Adrenal gland (tissue), 5 donors: ENCODE measurements at regions not wholly inside any gene's neighbourhood (a gene's known extent, or its start where the extent isn't known, plus 50 kb on each side); places are given as distances from the start of the nearest gene placed in this dataset.

Source experiments
- POLR2A ChIP-seq, 2 donors: fragments of 450-650 bp; IDR thresholded peaks; one replicate each; pipeline ENCODE4 v1.6.1; 2017; ENCODE audit warnings: antibody characterized with exemption in 2 of 2, mild to moderate bottlenecking in 2 of 2, moderate library complexity in 1 of 2
- TF ChIP-seq, protein P1 (sequence below), 6 experiments: fragments of 450-650 bp in 4 of 6; fragments of 200-600 bp in 2 of 6; sonication (generic) in 1 of 6; IDR thresholded peaks; 1 replicate in 5 of 6; 2 replicates in 1 of 6; pipeline versions ENCODE4 v1.5.1 to v1.8.0; 2016 to 2021; ENCODE audit warnings: antibody characterized with exemption in 6 of 6, mild to moderate bottlenecking in 2 of 6, moderate library complexity in 1 of 6
- donor health status: DM: no; HTN: no; CAD: no.

DNA sequence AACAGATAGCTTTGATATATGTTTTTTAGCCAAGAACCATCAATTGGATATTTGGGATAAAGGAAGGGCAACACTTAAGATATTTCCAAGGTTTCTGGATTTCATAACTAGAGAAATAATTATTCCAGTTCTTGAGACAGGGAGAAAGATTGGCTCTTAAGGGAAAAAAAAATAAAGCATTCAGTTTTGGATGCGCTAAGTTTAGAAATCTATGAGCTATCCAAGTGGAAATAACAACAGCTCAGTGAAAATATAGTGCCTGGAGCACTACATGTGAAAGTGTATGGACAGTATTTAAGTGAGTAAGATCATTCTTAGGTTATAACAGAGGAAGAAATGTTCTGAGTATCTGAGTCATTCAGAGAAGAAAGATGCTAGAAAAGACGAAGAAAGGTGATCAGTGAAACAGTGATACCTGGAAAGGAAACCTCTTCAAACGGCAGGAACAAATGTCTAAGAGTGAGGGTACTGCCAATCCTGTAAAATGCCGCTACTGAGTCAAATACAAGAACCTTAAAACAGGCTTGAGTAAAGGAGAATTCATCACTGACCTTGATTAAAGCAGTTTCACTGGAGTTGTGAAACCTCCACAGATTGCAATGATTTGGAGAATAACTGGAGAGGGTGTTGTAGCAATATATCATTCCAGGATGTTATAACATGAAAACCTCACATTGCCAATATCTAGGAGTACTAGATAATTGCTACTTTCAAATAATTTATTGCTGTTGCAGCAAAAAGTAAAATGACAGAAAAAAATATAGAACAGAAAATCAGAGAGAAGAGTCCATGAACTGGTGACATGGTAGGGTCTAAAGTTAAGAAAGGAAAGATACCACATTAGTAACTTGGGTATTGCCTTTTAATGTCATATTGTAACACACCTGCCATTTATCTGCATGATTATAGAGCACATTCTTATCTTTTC, 482.1 kb upstream of the RGS18 start:
- TF ChIP-seq, protein P1, sequence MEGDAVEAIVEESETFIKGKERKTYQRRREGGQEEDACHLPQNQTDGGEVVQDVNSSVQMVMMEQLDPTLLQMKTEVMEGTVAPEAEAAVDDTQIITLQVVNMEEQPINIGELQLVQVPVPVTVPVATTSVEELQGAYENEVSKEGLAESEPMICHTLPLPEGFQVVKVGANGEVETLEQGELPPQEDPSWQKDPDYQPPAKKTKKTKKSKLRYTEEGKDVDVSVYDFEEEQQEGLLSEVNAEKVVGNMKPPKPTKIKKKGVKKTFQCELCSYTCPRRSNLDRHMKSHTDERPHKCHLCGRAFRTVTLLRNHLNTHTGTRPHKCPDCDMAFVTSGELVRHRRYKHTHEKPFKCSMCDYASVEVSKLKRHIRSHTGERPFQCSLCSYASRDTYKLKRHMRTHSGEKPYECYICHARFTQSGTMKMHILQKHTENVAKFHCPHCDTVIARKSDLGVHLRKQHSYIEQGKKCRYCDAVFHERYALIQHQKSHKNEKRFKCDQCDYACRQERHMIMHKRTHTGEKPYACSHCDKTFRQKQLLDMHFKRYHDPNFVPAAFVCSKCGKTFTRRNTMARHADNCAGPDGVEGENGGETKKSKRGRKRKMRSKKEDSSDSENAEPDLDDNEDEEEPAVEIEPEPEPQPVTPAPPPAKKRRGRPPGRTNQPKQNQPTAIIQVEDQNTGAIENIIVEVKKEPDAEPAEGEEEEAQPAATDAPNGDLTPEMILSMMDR (IDR thresholded peaks at IDR 0.05) = no peak
- TF ChIP-seq POLR2A (IDR thresholded peaks at IDR 0.05) = no peak
